NCI-H460 (cell line): ENCODE measurements at regions not wholly inside any gene's neighbourhood (a gene's known extent, or its start where the extent isn't known, plus 50 kb on each side); places are given as distances from the start of the nearest gene placed in this dataset.
"Not testable (repeated sequence)": the region's sequence is repeated elsewhere in the genome, so short reads cannot be mapped to it uniquely, and the experiment has no call there.

ENCODE experiments used
- DNase-seq: peaks from one replicate; pipeline ENCODE4 v3.0.0-alpha.2; 2016; ENCODE audit warnings: low read depth; ENCODE audit errors: extremely low read depth

- not testable (repeated sequence) for DNase-seq
Observed at GRCh38 chr12:74676955-74677354, 139.3 kb downstream of the ATXN7L3B start.

- DNase-seq: no peak
Observed at GRCh38 chr12:74685385-74685784, 147.8 kb downstream of the ATXN7L3B start.

GRCh38 chr12:74689071-74689655 is 151.5 kb downstream of the ATXN7L3B start:
- DNase-seq: peak; percentile 37

GRCh38 chr12:74689929-74690328 is 152.3 kb downstream of the ATXN7L3B start:
- DNase-seq: no peak

- DNase-seq: no peak
Observed at GRCh38 chr12:74719447-74719846, 181.8 kb downstream of the ATXN7L3B start.

- DNase-seq: no peak
Observed at GRCh38 chr12:74722709-74723108, 185.1 kb downstream of the ATXN7L3B start.

DNA sequence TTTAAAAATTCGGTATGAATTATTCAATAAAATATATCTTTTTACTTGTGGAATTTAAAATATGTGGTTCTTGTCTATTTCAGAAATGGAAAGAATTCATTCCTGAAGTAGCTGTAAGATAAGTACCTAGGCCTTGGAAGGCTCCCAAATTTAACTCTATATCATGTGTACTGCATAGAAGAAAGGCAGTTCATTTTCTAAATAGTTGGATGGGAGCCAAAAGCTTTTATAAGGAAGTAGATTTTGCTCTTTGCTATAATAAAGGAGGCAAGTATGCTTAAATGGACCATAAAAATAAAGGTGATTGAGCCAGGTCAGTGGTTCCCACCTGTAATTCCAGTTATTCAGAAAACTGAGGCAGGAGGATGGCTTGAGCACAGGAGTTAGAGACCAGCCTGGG is 187.5 kb downstream of the ATXN7L3B start:
- DNase-seq: no peak

- DNase-seq: no peak
Observed at GRCh38 chr12:74728006-74728405, 190.4 kb downstream of the ATXN7L3B start.

DNA sequence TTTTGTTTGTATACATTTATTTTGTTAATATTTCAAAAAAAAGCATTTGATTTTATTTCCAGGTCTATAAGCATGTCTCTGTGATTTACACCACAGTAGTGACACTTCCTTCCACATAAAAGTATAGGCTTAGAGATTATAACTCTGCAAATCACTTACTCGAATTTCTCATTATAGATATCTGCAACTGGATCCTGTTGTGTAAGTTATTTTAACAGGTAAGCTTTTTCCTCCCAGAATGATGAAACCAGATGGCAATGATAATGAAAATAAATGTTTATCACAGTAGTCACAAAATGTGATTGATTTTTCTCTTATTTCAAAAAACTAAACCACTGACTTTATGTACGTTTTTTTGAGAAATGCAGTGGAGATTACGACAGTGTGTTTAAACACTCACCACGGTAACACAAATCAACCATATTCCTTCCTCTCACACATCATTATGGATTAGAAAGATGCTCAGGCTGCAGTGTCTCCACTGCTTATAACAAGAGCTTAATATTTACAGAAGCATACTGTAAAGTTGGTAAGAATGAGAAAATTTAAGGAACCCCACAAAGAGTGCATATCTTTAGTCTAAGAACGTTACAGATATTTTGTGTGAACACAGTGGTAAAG is 194.6 kb downstream of the ATXN7L3B start:
- no peak for DNase-seq

GRCh38 chr12:74732826-74733225 is 195.2 kb downstream of the ATXN7L3B start:
- DNase-seq: no peak

DNA sequence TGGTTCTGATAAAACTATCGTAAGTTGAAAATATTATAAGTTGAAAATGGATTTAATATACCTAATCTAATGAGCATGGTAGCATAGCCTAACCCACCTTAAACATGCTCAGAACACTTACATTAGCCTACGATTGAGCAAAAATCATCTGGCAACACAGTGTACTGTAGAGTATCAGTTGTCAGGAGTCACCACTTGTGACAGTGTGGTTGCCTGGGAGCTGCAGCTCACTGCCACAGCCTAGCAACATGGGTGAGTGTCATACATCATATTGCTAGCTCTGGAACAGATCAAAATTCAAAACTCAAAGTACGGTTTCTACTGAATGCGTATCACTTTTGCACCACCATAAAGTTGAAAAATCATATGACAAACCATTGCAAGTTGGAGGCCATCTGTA is 203.5 kb downstream of the ATXN7L3B start:
- no peak for DNase-seq

- DNase-seq: no peak
Observed at GRCh38 chr12:74747305-74747704, 209.7 kb downstream of the ATXN7L3B start.

- no peak for DNase-seq
Observed at GRCh38 chr12:74751441-74751840, 213.8 kb downstream of the ATXN7L3B start.

- DNase-seq: no peak
Observed at GRCh38 chr12:74752215-74752614, 214.6 kb downstream of the ATXN7L3B start.

- no peak for DNase-seq
Observed at GRCh38 chr12:74770552-74770951, 232.9 kb downstream of the ATXN7L3B start.

GRCh38 chr12:74775276-74775675 is 237.6 kb downstream of the ATXN7L3B start:
- DNase-seq: no peak

GRCh38 chr12:74776378-74776777 is 238.7 kb downstream of the ATXN7L3B start:
- no peak for DNase-seq

DNA sequence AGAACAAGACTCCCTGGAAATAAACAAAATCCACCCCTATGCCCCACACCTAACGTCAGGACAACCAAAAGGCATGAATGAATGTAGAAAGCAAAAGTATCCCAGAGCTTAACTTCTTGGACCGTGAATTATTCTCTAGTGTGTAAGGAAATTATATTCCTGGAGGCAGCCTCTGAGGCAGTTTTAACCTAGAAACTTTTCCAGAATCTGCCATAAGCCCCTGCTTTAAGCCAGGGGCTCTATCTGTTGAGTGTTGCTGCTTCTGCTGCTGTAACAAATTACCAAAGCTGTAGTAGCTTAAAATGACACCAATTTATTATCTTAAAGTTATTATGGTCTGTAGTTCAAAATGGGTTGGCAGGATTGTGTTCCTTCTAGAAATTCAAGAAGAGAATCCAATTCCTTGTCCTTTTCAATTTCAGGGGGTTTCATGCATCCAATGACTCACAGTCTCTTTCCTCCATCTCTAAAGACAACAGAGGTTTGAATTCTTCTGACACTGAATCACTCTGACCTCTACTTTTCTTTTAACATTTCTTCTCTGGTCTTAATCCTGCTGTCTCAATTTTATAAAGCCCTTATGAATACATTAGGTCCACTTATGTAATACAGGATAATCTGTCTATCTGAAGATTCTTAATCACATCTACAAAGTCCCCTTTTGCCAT is 242.7 kb downstream of the ATXN7L3B start:
- DNase-seq: no peak

- DNase-seq: not testable (repeated sequence)
Observed at GRCh38 chr12:74780850-74781241, 243.2 kb downstream of the ATXN7L3B start.

DNA sequence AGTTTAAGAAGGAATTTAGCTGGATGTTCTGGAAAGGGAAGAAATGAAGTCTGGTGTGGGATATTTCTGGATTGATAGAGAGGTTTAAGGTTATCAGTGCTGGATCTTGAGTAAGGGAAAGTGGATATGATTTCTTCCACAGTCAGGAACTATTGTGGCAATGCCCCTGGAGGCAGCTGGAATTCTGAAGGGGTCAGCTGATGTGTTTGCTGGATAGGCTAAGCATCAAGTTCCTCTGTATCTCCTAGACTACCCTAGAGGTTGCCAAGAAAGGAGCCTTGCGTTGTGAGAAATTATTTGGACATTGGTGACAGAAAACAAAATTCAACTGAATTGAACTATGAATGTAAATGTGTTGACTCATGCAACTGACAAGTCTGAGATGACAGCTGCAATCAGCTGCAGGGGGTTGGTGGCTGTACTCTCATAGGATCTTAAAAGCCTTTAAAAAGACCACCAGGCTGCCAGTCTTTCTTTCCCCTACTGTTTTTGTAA is 244.4 kb downstream of the ATXN7L3B start:
- no peak for DNase-seq

- no peak for DNase-seq
Observed at GRCh38 chr12:74790931-74791330, 253.3 kb downstream of the ATXN7L3B start.

GRCh38 chr12:74791365-74791764 is 253.7 kb downstream of the ATXN7L3B start:
- DNase-seq: no peak
